Superior temporal gyrus (tissue), 1 donor: ENCODE measurements at regions not wholly inside any gene's neighbourhood (a gene's known extent, or its start where the extent isn't known, plus 50 kb on each side); places are given as distances from the start of the nearest gene placed in this dataset.

Source experiments
- DNase-seq: peaks from one replicate; pipeline ENCODE4 v3.0.0-alpha.2; 2016; ENCODE audit errors: extremely low spot score

DNA sequence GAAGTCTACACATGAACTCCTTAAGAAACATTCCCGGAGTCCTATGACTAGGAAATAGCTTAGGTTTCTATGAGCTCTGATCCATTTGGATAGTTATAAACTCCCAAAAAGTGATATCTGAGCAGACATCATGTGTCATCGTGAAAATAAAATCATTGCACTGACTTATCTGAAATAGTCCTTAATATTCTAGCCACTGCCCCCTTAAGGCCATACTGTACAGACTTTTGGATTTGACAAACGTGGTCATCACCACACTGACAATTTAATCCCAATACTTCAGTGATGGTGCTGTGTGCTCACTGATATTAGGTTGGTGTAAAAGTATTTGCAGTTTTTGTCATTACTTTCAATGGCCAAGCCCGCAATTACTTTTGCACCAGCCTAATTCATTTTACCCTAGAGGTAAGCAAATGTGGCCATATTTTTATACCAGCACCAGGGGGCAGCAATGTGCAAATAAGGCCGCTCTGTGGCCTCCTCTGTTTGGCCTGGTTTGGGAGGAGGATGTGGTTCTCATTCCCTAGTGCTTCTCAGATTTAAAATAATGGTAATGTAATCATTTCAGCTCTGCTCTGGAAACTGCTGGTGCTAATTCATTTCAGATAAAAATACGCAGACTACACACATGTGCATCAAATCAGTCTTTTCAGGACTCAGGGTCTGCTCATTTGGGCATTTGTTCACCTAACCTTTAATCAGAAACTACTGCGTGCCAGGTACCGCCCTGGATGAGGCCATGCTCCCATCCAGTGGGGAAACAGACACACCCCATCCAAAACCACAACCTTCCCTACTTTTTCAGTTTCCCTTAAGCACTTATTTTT, 196.4 kb upstream of the C1QTNF7 start:
- DNase-seq = peak; percentile 93

DNA sequence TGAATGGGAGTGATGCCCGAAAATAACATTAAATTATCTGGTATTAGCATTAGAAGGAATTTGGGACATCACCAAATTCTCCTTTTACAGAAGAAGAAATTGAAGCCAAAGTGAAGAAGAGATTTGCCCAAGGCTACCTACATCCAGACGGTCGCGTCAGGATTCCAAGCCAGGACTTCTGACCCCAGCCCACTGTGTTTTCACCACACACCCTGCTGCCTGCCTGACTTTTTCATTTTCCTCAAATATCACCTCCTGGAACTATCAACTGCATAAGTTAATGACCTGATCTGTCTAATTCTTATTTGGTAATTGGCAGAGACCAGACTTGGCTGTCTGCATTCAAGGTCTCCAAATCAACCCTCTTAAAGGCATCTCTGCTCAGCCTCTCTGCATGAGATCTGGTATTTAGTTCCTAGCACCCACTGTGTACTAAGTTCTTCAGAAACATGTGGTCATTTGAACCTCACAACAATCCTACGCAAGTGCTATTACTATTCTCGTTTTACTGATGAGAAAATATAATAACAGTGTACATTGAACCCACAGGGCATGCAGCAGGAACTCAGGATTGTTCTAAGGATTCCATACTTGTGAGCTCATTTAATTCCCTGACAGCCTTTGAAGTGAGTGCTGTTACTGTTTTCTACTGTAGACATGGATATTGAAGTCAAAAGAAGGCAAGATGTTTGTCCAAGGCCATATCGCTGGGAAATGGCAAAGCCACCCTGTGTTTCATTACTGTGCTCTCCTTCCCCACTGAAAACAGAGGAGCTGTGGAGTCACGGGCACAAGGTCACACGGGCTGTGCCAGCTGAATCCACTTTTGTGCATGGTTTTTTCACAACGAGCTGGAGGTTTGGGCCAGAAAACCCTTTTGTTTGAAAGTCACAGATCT, 195.2 kb upstream of the C1QTNF7 start:
- peak; percentile 61 for DNase-seq

DNA sequence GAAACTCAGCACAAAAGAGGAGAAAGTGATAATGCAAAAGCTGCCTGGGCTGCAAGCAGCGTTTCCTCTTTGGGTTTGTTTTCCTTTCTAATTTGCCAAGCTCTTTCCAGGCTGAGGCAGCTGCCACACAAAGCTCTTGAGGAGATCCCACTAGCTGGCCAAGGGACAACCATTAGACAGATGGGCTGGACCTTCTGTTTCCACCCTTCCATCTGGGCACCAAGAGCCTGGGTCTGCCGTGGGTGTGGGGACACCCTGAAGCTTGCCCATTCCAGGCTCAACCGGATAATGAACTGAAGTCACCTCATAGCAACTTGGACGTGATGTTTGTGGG, 194.6 kb upstream of the C1QTNF7 start:
- no peak for DNase-seq

DNA sequence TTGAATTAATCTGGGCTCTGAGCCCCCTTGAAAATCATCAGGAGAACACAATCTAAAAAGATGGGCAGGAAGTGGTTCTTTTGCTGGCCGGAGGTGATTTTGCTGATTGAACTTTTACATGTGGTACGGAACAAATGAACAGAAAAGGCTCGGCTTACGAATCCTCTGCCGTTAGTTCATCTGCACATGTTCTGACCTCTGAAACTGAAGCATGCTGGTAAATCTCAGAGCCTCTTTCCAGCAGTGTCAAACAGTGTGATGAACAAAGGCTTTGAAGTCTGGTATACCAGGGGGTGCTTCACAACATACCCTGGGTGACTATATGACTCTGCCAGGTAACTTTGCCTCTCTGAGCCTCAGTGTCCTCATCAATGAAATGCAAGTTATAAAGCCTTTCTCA, 194.2 kb upstream of the C1QTNF7 start:
- DNase-seq = no peak

DNA sequence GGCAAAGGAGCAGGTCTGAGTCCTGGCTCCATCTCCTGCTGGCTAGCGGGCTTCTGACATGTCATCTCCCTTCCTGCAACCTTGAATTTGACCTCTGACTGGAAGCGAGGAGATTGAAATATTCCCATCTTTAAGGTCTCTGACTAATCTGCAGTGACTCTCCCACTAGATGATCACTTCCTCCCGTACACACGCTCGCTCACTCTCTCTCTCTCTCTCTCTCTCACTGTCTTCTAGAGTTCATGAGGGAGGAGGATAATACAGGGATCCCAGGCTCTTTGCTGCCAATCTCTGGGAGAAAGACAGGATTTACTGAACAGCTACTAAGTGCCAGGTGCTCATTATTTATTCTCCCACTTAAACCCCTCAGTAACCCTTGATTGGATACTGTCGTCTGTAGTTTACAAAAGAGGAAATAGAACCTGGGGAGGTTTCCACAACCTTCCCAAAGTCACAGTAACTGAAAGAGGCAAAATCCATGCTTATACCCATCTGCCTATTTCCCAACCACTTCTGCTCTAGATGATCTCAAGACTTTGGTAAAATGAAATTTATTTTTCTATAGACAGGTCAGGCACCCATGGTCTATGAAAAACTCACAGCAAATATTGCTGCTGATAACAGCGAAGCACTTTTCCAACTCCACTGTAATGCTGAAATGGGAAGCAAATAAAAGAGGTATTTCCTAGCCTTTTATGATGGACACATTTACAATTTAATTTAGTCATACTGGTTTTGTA, 193.5 kb upstream of the C1QTNF7 start:
- DNase-seq = no peak

DNA sequence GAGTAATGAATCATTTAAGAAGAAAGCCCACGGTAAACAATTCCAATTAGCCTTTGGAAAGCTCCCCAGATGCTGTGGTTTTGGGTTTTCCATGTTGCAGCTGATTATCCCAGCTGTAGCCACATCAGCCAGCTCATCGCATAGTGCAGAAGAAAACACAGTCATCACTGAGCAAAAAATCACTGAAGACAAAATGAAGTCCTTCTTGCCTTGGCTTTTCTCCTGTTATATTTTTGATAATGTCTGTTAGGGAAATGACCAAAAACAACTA, 193.0 kb upstream of the C1QTNF7 start:
- DNase-seq = no peak

DNA sequence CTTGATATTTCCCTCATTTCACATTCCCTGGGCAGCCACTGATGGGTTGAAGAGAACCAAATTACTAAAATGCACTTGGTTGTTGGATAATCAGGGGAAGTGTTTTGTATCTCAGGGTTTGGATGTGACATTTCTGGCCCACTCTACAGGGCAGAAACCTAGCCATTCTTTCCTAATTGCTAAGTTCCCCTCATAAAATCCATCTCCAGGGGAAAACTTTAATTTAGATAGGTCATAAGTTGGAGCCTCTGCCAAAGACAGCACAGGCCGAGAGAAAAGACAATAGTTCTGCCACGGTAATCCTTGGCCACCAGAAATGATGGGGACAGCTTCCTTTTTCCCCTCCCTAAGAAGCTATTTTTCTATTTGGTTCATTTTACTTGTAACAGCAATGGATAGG, 192.7 kb upstream of the C1QTNF7 start:
- no peak for DNase-seq

DNA sequence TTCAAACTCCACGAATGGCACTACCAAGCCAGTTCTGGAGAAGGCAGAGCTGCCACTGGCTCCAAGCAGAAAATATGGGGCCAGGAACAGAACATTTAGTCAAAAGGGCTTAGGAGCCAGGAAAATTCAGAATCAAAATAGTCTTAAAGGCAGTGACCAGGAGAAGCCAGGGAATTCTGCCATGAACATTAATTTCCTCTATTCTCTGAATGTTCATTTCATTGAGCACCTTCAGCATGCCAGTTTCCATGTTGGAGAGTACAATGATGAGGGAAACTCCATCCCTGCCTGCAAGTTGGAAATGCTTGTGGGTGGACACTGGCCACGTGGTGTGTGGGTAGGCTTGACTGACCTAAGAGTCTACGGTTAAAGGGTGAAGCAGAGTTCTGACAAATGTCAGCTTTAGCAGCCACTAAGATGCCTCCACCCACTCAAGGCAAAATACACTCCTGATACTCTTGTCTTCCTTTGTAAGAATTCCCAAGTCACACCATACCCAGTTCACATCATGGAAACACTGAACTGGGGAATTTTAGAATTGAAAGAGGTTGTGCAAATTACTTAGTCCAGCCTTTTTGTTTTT, 190.1 kb upstream of the C1QTNF7 start:
- no peak for DNase-seq

DNA sequence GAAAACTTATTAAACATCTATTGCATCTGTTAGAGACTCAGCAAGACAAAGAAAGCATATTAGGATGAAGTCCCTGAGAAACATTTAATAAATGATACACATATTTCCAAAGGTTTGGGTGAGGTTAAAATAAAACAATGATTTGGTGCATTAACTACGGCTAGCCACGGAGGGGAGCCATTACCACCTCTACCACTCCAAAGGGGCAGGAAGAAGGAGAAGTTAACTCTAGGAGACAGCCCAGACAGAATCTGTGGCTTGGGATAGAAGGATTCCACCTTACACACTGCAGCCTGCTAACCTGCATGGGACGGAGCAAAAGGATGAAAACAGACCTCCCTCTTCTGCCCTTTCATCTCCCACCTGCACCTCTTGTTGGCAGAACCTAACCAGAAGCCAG, 189.1 kb upstream of the C1QTNF7 start:
- DNase-seq = peak; percentile 55

DNA sequence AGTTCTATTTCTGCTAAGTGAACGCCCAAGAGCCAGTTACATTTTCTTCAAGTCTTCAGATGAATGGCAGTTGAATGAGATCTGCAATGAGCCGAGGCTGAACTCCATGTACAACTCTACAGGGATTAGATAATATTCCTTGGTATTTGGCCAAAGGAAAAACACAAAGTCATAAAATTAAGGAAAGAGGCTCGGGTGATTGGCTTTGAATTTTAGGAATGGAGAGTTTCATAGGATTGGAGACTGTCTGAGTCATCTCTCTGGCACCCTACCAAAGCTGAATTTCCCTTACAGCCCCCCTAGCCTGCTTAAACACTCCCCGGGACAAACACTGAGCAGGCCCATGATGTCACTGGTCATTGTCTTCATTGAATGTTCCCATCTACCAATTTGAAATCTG, 188.0 kb upstream of the C1QTNF7 start:
- no peak for DNase-seq

DNA sequence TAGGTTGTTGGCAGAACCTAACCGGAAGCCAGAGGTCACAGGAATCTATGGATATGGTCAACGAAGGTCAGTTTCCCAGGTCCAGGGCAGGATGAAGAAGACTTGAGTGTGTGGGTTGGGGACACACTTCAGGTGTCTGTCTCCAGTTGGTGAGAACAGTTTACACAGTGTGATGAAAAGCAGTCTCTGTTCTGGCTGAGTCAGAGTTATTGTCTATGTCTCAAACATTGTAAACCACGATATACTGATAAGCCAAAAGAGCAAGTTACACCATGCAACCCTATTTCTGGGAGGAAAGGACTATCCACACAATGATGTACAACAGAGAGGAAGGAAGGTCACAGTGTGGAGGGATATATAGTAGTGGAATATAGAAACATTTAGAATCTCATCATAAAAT, 187.1 kb upstream of the C1QTNF7 start:
- DNase-seq = no peak

DNA sequence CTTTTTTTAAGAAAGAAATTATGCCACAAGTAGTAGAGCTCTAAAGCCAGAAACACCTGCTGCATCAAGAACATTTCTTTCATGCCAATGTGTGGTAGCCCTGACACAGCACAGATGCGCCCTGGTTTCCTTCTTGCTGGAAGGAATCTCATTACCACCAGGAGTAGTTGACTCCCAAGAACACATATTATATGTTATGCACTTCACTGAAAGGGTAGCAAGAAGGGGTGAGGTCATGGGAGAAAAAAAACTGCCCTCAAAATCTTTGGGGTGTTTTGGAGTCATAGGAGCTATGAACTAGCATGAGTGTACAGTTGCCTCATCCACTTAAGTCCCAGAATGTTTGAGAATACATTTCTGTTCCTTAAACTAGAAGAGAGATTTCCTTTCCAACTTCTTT, 185.8 kb upstream of the C1QTNF7 start:
- DNase-seq = no peak

DNA sequence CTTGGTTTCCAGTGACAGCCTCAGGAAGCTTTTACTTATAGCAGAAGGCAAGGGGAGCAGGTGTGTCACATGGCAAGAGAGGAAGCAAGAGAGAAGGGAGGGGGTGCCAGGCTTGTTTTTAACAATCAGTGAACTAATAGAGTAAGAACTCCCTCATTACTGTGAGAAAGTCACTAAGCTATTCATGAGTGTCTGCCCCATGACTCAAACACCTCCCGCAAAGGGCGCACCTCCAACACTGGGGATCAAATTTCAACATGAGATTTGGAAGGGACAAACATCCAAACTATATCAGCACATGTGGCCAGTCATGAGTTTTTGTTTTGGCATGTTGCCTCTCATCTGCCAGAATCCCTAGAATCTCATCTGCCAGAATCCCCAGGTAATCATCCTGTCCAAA, 183.5 kb upstream of the C1QTNF7 start:
- DNase-seq = no peak

DNA sequence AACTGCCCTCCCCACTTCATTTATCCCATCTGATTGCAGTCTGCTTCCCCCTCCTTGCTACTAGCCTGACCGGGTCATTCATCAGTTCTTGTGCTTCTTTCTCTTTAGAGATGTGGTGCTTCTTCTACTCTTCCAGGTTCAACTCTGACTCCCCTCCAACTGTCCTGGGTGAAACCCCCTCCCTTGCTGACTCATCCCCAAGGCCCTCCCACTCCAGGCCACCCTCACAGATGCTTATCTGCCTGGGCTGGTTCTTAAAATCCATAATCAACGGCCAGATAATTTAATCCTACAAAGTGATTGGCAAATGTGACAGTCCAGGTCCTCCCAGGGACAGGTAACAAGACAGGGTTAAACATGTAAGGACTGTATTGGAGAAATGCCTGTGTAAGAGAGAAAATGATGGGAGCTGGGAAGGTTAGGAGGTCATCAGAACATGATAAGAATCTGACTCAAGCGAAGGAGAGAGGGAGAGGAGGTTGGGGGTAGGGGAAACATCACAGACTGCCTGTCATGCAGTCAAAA, 182.8 kb upstream of the C1QTNF7 start:
- no peak for DNase-seq

DNA sequence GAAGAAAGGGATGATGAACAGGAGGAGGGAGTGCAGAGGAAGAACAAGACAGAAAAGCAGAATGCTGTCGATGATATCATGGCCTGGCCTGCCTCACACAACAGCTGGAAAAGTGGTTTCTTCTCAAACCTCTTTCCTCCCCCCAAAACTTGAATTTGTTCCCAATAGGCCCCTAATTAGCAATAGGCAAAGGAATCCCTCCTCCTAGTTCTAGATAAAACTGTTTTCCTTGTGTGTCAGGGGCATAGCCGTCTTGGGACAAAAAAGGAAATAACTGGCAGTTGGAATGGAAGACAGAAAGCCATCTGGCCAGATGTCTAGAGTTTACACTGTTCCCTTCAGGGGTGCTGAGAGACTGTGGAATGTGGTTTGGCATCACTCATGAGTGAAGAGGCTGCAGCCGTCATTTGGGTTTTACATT, 177.8 kb upstream of the C1QTNF7 start:
- no peak for DNase-seq

DNA sequence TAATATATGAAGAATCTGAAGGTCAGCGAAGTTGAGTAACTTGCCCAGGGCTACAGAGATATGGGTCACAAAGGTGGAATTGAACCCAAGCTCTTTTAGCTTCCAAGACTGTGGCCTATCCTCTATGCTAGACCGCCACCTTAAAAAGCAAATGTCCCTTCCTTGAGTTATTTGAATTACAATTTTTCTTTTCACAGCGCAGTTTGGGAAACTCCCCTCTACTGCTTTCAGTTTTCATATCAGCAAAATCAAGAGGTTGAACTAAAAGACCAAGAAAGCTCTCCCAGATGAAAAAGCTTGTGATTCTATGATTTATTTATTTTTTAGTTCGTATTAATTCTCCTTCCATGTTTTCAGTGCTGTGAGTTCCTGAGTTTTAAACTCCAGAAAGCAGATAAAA, 174.5 kb upstream of the C1QTNF7 start:
- no peak for DNase-seq

DNA sequence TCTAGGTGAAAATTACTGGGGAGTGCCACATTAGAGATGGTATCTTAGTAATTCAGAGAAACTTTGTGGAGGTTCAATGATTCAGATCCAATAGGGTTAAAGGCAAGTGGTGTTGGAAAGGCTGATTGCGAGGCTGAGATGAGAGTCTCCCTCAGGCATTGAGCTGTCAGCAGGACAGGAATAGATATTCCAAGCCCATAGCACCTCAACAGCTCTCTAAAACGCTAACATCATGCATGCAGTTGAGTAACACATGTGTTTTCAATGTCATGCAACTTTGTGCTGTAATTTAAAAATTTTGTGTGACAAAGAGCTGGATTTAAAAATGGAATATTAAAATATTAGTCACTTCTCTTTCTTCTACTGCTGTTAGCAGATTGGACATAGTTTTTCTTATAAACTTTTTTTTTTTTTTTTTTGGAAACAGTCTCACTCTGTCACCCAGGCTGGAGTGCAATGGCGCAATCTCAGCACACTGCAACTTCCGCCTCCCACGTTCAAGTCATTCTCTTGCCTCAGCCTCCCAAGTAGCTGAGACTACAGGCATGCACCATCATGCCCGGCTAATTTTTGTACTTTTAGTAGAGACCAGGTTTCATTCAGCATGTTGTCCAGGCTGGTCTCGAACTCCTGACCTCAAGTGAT, 173.5 kb upstream of the C1QTNF7 start:
- no peak for DNase-seq

DNA sequence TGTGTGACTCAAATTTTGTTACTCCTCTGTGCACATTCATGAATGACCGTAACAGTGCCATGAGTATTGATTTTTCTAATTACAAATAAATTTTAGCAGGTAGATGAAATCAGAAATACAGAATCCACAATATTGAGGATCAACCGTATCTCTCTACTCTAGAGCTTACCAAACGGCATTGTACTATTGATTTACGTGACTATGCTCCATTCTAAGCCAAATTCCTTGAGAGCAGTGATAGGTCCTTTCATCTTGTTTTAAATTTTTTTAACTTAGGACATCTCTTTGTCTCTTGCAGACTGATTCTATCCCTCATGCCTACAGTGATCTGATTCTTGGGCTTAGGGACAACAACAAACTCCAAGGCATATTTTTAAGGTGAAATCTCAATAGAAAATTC, 172.3 kb upstream of the C1QTNF7 start:
- DNase-seq = no peak

DNA sequence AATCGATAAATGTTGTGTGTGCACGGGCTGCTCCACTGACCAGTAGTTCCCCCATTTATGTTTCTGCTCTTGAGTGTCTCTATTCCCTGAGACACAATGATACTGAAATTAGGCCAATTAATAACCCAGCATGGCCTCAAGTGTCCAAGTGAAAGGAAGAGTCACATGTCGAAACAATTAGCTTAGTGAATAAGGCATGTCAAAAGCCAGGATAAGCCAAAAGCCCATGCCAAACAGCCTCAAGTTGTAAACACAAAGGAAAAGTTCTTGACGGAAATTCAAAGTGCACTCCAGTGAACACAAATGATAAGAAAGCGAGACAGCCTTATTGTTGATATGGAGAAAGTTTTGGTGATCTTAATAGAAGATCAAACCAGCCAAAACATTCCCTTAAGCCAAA, 167.1 kb upstream of the C1QTNF7 start:
- no peak for DNase-seq

DNA sequence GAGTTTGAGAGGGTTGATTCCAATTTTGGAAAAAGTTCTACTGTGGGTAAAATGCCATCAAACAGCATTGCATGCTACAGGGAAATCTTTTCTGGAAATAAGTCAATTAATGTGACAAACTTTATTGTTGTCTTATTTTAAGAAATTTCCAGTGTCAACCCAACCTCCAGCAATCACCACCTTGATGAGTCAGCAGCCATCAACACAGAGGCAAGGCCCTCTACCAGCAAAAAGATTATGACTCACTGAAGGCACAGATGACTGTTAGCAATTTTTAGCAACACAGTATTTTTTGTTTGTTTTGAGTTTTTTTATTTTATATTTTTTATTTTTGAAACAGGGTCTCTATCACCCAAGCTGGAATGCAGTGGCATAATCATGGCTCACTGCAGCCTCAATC, 165.4 kb upstream of the C1QTNF7 start:
- DNase-seq = no peak

DNA sequence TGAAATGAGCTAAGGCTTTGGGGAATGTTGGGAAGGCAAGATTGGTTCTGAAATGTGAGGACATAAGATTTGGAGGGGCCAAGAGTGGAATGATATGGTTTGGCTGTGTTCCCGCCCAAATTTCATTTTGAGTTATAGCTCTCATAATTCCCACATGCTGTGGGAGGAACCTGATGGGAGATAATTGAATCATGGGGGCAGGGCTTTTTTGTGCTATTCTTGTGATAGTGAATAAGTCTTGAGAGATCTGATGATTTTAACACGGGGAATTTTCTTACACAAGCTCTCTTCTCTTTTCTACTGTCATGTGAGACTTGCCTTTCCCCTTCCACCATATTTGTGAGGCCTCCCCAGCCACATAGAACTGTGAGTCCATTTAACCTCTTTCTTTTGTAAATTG, 157.6 kb upstream of the C1QTNF7 start:
- no peak for DNase-seq

DNA sequence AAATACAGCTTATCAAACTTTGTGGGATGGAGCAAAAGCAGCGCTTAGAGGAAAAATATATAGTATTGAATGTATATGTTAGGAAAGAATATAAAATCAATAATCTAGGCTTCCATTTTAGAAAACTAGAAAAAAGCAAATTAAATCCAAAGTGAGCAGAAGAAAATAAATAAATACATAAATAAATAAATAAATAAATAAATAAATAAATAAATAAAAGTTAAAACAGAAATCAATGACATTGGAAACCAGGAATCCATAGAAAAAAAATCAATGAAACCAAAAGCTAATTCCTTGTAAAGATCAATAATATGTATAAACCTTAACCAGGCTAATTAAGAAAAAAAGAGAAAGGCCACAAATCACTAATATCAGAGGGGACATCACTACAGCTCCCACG, 141.8 kb upstream of the C1QTNF7 start:
- DNase-seq = no peak
